H7 (cell line): ENCODE measurements at regions not wholly inside any gene's neighbourhood (a gene's known extent, or its start where the extent isn't known, plus 50 kb on each side); places are given as distances from the start of the nearest gene placed in this dataset.
A peak's percentile ranks its signal among the peaks of the same experiment; 100 is the strongest.
"Not testable (repeated sequence)": the region's sequence is repeated elsewhere in the genome, so short reads cannot be mapped to it uniquely, and the experiment has no call there.

Source experiments
- DNase-seq: peaks from one replicate; pipeline ENCODE4 v3.0.0; 2012
- H3K27me3 ChIP-seq: 2 replicates; pipeline ENCODE4 v1.6.0; 2011; ENCODE audit warnings: mild to moderate bottlenecking, low read length; ENCODE audit not compliant: control insufficient read depth, insufficient read depth
- H3K36me3 ChIP-seq: replicated peaks from 2 replicates; pipeline ENCODE4 v1.5.1; 2011; ENCODE audit warnings: low read length; ENCODE audit not compliant: control insufficient read depth, insufficient read depth
- H3K4me3 ChIP-seq: 2 replicates; pipeline ENCODE4 v1.5.1; 2011; ENCODE audit warnings: low read depth, mild to moderate bottlenecking, control low read depth, low read length, moderate library complexity; ENCODE audit not compliant: insufficient read depth

- no peak for DNase-seq
- Histone ChIP-seq H3K36me3 (no peaks in the 10 kb centered on the region), H3K4me3 (no peak overlapping the region), H3K27me3 (no peaks in the 10 kb centered on the region)
Observed at GRCh38 chr5:174572591-174572990, 151.8 kb upstream of the MSX2 start.

- H3K36me3 ChIP-seq: no peaks in the 10 kb centered on the region
- H3K27me3 ChIP-seq: no peaks in the 10 kb centered on the region
- DNase-seq: no peak
- H3K4me3 ChIP-seq: no peak overlapping the region
Observed at GRCh38 chr5:174573221-174573994, 151.0 kb upstream of the MSX2 start.

GRCh38 chr5:174575043-174575442, 149.3 kb upstream of the MSX2 start:
- Histone ChIP-seq H3K27me3 (no peaks in the 10 kb centered on the region), H3K4me3 (no peak overlapping the region), H3K36me3 (no peaks in the 10 kb centered on the region)
- DNase-seq: no peak

GRCh38 chr5:174576042-174576441, 148.3 kb upstream of the MSX2 start:
- Histone ChIP-seq H3K27me3 (no peaks in the 10 kb centered on the region), H3K4me3 (no peak overlapping the region), H3K36me3 (no peaks in the 10 kb centered on the region)
- no peak for DNase-seq

- H3K4me3 ChIP-seq: no peak overlapping the region
- peak; percentile 69 for DNase-seq
- no peaks in the 10 kb centered on the region for H3K27me3 ChIP-seq
- H3K36me3 ChIP-seq: no peaks in the 10 kb centered on the region
Observed at GRCh38 chr5:174581479-174581878, 142.9 kb upstream of the MSX2 start.

- no peak overlapping the region for H3K4me3 ChIP-seq
- H3K36me3 ChIP-seq: no peaks in the 10 kb centered on the region
- DNase-seq: no peak
- H3K27me3 ChIP-seq: no peaks in the 10 kb centered on the region
Observed at GRCh38 chr5:174581894-174582293, 142.5 kb upstream of the MSX2 start.

GRCh38 chr5:174583071-174583470, 141.3 kb upstream of the MSX2 start:
- no peaks in the 10 kb centered on the region for H3K36me3 ChIP-seq
- H3K4me3 ChIP-seq: no peak overlapping the region
- no peak for DNase-seq
- H3K27me3 ChIP-seq: no peaks in the 10 kb centered on the region

GRCh38 chr5:174585472-174585871, 138.9 kb upstream of the MSX2 start:
- H3K4me3 ChIP-seq: no peak overlapping the region
- no peak for DNase-seq
- H3K36me3 ChIP-seq: no peaks in the 10 kb centered on the region
- H3K27me3 ChIP-seq: no peaks in the 10 kb centered on the region

- H3K27me3 ChIP-seq, H3K36me3 ChIP-seq, DNase-seq, H3K4me3 ChIP-seq: not testable (repeated sequence)
Observed at GRCh38 chr5:174586163-174586562, 138.2 kb upstream of the MSX2 start.

GRCh38 chr5:174589011-174589410, 135.4 kb upstream of the MSX2 start:
- no peak for DNase-seq

GRCh38 chr5:174589599-174589998, 134.8 kb upstream of the MSX2 start:
- no peaks in the 10 kb centered on the region for H3K36me3 ChIP-seq
- H3K27me3 ChIP-seq: no peaks in the 10 kb centered on the region
- H3K4me3 ChIP-seq: no peak overlapping the region
- DNase-seq: no peak

More at GRCh38 chr5:174589011-174589410, 135.4 kb upstream of the MSX2 start:
- Histone ChIP-seq H3K36me3 (no peaks in the 10 kb centered on the region), H3K4me3 (no peak overlapping the region), H3K27me3 (no peaks in the 10 kb centered on the region)

- DNase-seq: no peak
- no peaks in the 10 kb centered on the region for H3K36me3 ChIP-seq
- H3K4me3 ChIP-seq: no peak overlapping the region
- H3K27me3 ChIP-seq: no peaks in the 10 kb centered on the region
Observed at GRCh38 chr5:174590820-174591219, 133.6 kb upstream of the MSX2 start.

- no peaks in the 10 kb centered on the region for H3K27me3 ChIP-seq
- H3K36me3 ChIP-seq: no peaks in the 10 kb centered on the region
- H3K4me3 ChIP-seq: no peak overlapping the region
- DNase-seq: no peak
Observed at GRCh38 chr5:174596429-174596828, 128.0 kb upstream of the MSX2 start.

- Histone ChIP-seq H3K27me3 (no peaks in the 10 kb centered on the region), H3K36me3 (no peaks in the 10 kb centered on the region), H3K4me3 (no peak overlapping the region)
- DNase-seq: peak; percentile 58
Observed at GRCh38 chr5:174599992-174600391, 124.4 kb upstream of the MSX2 start.

- Histone ChIP-seq H3K27me3 (no peaks in the 10 kb centered on the region), H3K4me3 (no peak overlapping the region), H3K36me3 (no peaks in the 10 kb centered on the region)
- no peak for DNase-seq
Observed at GRCh38 chr5:174601946-174602345, 122.4 kb upstream of the MSX2 start.

GRCh38 chr5:174606153-174606552, 118.2 kb upstream of the MSX2 start:
- H3K27me3 ChIP-seq: no peaks in the 10 kb centered on the region
- no peak overlapping the region for H3K4me3 ChIP-seq
- no peaks in the 10 kb centered on the region for H3K36me3 ChIP-seq

More at GRCh38 chr5:174606153-174606552, 118.2 kb upstream of the MSX2 start:
- no peak for DNase-seq
